ENCODE measurements at regions not wholly inside any gene's neighbourhood (a gene's known extent, or its start where the extent isn't known, plus 50 kb on each side); places are given as distances from the start of the nearest gene placed in this dataset.

DNA sequence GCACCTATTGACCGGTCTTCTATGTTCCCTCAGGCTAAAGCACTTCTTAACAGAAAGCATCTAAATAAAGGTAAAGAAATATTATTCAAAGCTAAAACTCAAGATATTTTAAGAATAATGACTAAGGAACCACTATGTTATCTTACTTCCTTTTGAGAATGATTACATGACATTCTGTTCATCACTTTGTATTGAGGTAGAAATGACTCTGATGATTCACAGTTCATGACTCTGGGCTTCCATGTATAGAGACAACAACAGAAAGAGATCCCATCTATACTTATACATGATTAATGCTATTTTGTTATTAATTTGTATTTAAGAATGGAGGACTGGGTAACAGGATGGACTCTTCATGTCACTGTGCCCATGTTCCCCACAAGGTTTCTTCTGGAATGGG lies 218.3 kb upstream of the OR4E1 start:
- TF ChIP-seq, protein P1, sequence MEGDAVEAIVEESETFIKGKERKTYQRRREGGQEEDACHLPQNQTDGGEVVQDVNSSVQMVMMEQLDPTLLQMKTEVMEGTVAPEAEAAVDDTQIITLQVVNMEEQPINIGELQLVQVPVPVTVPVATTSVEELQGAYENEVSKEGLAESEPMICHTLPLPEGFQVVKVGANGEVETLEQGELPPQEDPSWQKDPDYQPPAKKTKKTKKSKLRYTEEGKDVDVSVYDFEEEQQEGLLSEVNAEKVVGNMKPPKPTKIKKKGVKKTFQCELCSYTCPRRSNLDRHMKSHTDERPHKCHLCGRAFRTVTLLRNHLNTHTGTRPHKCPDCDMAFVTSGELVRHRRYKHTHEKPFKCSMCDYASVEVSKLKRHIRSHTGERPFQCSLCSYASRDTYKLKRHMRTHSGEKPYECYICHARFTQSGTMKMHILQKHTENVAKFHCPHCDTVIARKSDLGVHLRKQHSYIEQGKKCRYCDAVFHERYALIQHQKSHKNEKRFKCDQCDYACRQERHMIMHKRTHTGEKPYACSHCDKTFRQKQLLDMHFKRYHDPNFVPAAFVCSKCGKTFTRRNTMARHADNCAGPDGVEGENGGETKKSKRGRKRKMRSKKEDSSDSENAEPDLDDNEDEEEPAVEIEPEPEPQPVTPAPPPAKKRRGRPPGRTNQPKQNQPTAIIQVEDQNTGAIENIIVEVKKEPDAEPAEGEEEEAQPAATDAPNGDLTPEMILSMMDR (IDR thresholded peaks at IDR 0.05) = no peak
- no peak for TF ChIP-seq POLR2A (IDR thresholded peaks at IDR 0.05)
- no peak for TF ChIP-seq EP300 (IDR thresholded peaks at IDR 0.05)
